ENCODE measurements at regions not wholly inside any gene's neighbourhood (a gene's known extent, or its start where the extent isn't known, plus 50 kb on each side); places are given as distances from the start of the nearest gene placed in this dataset.

GRCh38 chr18:24731158-24731557, 270.7 kb downstream of the HRH4 start:
- Histone ChIP-seq H3K36me3 (ENCODE audit: insufficient read depth, low read depth, low read length) (no peaks in the 10 kb centered on the region), H3K27me3 (ENCODE audit: insufficient read depth, low read length) (no peaks in the 10 kb centered on the region), H3K4me1 (ENCODE audit: insufficient read depth, low read length) (no peaks in the 10 kb centered on the region), H3K27ac (ENCODE audit: low read length) (no peak overlapping the region), H3K9me3 (ENCODE audit: insufficient read depth, low read depth, low read length) (no peaks in the 10 kb centered on the region), H3K4me3 (ENCODE audit: low read length) (no peak overlapping the region), H3K9ac (ENCODE audit: low read depth, low read length) (no peak overlapping the region)

DNA sequence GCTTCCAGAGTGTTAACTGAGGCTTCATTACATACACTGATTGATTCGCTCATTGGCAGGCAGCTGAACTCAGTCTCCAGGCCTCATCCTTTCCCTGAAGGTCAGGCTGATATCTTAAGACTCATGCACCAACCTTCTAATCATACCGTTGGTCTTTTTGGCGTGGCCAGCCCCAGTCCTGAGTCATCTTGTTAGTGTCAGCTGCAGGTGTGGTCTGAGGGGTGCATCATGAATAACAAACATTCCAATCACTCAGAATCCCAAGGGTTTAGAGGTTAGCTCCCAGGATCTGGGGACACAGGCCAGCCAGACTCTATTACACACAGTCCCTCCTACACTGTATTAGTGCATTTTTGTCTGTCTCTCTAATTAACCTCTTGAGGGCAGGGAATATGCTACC, 271.5 kb downstream of the HRH4 start:
- H3K9ac ChIP-seq (ENCODE audit: low read depth, low read length): no peak overlapping the region
- H3K27ac ChIP-seq (ENCODE audit: low read length): no peak overlapping the region
- no peaks in the 10 kb centered on the region for H3K4me1 ChIP-seq (ENCODE audit: insufficient read depth, low read length)
- H3K36me3 ChIP-seq (ENCODE audit: insufficient read depth, low read depth, low read length): no peaks in the 10 kb centered on the region
- H3K27me3 ChIP-seq (ENCODE audit: insufficient read depth, low read length): no peaks in the 10 kb centered on the region
- no peaks in the 10 kb centered on the region for H3K9me3 ChIP-seq (ENCODE audit: insufficient read depth, low read depth, low read length)
- H3K4me3 ChIP-seq (ENCODE audit: low read length): no peak overlapping the region

GRCh38 chr18:24734058-24734457, 273.6 kb downstream of the HRH4 start:
- H3K27me3 ChIP-seq (ENCODE audit: insufficient read depth, low read length): no peaks in the 10 kb centered on the region
- no peak overlapping the region for H3K27ac ChIP-seq (ENCODE audit: low read length)
- H3K9ac ChIP-seq (ENCODE audit: low read depth, low read length): no peak overlapping the region
- no peaks in the 10 kb centered on the region for H3K36me3 ChIP-seq (ENCODE audit: insufficient read depth, low read depth, low read length)
- H3K4me3 ChIP-seq (ENCODE audit: low read length): no peak overlapping the region
- H3K9me3 ChIP-seq (ENCODE audit: insufficient read depth, low read depth, low read length): no peaks in the 10 kb centered on the region
- no peaks in the 10 kb centered on the region for H3K4me1 ChIP-seq (ENCODE audit: insufficient read depth, low read length)

DNA sequence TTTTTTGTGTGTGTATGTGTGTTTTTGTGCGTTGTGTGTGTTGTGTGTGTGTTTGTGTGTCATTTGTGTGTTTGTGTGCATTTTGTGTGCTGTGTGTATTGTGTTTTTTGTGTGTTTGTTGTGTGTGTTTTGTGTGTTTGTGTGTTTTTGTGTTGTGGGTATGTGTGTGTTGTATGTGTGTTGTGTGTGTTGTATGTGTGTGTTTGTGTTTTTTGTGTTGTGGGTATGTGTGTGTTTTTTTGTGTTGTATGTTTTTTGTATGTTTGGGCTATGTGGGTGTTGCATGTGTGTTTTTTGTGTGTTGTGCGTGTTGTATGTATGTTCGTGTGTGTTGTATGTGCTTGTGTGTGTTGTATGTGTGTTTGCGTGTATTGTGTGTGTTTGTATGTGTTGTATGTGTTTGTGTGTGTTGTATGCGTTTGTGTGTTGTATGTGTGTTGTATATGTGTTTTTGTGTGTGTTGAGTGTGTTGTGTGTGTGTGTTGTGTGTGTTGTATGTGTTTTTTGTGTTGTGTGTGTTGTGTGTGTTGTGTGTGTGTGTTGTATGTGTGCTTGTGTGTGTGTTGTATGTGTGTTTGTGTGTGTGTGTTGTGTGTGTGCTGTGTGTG, 275.3 kb downstream of the HRH4 start:
- no peaks in the 10 kb centered on the region for H3K36me3 ChIP-seq (ENCODE audit: insufficient read depth, low read depth, low read length)
- H3K9ac ChIP-seq (ENCODE audit: low read depth, low read length): no peak overlapping the region
- H3K9me3 ChIP-seq (ENCODE audit: insufficient read depth, low read depth, low read length): no peaks in the 10 kb centered on the region
- H3K27me3 ChIP-seq (ENCODE audit: insufficient read depth, low read length): no peaks in the 10 kb centered on the region
- H3K4me1 ChIP-seq (ENCODE audit: insufficient read depth, low read length): no peaks in the 10 kb centered on the region
- H3K4me3 ChIP-seq (ENCODE audit: low read length): no peak overlapping the region
- H3K27ac ChIP-seq (ENCODE audit: low read length): no peak overlapping the region

- Histone ChIP-seq H3K9ac (ENCODE audit: low read depth, low read length) (no peak overlapping the region), H3K9me3 (ENCODE audit: insufficient read depth, low read depth, low read length) (no peaks in the 10 kb centered on the region), H3K27ac (ENCODE audit: low read length) (no peak overlapping the region), H3K36me3 (ENCODE audit: insufficient read depth, low read depth, low read length) (no peaks in the 10 kb centered on the region), H3K4me3 (ENCODE audit: low read length) (no peak overlapping the region), H3K27me3 (ENCODE audit: insufficient read depth, low read length) (no peaks in the 10 kb centered on the region), H3K4me1 (ENCODE audit: insufficient read depth, low read length) (no peaks in the 10 kb centered on the region)
These were observed 276.4 kb downstream of the HRH4 start for GRCh38 chr18:24736662-24737330.

DNA sequence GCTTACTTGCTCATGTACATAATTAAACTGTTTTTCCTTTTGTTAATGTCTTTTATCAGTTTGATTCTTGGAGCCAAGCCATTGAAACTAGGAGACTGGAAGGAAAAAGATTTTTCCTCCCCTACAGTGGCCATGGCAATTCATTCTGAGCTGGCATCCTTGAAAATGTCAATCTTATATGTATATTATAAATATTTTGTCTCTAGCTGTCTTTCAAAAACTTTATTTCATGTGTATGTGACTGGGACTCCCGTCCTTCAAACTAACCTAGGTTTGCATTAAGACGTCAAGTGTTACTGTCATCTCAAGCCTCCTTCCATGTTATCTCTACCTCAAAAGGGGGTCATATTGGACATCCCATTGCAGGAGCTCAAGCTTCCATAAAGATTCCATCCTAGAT, 280.4 kb downstream of the HRH4 start:
- no peaks in the 10 kb centered on the region for H3K36me3 ChIP-seq (ENCODE audit: insufficient read depth, low read depth, low read length)
- no peaks in the 10 kb centered on the region for H3K9me3 ChIP-seq (ENCODE audit: insufficient read depth, low read depth, low read length)
- no peak overlapping the region for H3K4me3 ChIP-seq (ENCODE audit: low read length)
- H3K9ac ChIP-seq (ENCODE audit: low read depth, low read length): no peak overlapping the region
- no peak overlapping the region for H3K27ac ChIP-seq (ENCODE audit: low read length)
- no peaks in the 10 kb centered on the region; the same call in 1 of the 2 replicates for H3K4me1 ChIP-seq (ENCODE audit: insufficient read depth, low read length)
- H3K27me3 ChIP-seq (ENCODE audit: insufficient read depth, low read length): no peaks in the 10 kb centered on the region

GRCh38 chr18:24741321-24741720, 280.9 kb downstream of the HRH4 start:
- Histone ChIP-seq H3K9me3 (ENCODE audit: insufficient read depth, low read depth, low read length) (no peaks in the 10 kb centered on the region), H3K27me3 (ENCODE audit: insufficient read depth, low read length) (no peaks in the 10 kb centered on the region), H3K36me3 (ENCODE audit: insufficient read depth, low read depth, low read length) (no peaks in the 10 kb centered on the region), H3K9ac (ENCODE audit: low read depth, low read length) (no peak overlapping the region), H3K4me1 (ENCODE audit: insufficient read depth, low read length) (no peaks in the 10 kb centered on the region; the same call in 1 of the 2 replicates), H3K27ac (ENCODE audit: low read length) (no peak overlapping the region), H3K4me3 (ENCODE audit: low read length) (no peak overlapping the region)

DNA sequence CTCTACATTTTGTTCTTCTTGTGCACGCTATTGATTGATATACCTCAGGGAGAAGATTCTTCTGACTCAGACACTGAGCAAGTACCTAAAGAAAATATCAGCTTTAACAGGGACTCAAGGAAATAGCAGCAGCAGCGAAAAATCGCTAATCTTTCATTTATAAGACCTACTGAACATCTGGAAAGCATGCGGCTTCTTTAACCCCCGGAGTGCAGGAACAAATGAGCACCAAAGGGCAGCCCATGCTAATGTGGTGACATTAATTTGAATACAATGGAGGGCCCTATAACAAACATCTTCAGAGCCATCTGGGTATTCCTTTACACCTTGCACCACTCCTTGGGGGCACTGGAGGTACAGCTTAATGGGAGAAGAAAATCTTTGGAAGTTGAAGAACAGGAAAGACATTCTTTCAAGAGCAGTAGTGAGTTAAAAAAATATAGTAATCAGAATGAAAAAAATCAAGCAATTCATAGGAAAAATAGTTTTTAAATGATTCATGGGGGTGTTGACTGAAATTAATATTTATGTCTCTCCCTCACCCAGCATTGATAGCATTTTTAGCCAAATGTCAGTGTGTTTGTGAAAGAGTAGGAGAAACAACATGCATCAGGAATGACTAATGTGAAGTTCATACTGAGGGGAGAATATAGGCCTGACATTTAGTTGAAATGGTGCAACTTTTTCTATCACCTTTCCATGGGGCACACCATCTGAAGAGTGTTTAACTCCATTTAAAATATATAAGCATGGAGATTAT, 281.7 kb downstream of the HRH4 start:
- Histone ChIP-seq H3K4me1 (ENCODE audit: insufficient read depth, low read length) (no peaks in the 10 kb centered on the region; the same call in 1 of the 2 replicates), H3K9me3 (ENCODE audit: insufficient read depth, low read depth, low read length) (no peaks in the 10 kb centered on the region), H3K9ac (ENCODE audit: low read depth, low read length) (no peak overlapping the region), H3K4me3 (ENCODE audit: low read length) (no peak overlapping the region), H3K27ac (ENCODE audit: low read length) (no peak overlapping the region), H3K27me3 (ENCODE audit: insufficient read depth, low read length) (no peaks in the 10 kb centered on the region), H3K36me3 (ENCODE audit: insufficient read depth, low read depth, low read length) (no peaks in the 10 kb centered on the region)

GRCh38 chr18:24754583-24755253, 294.3 kb downstream of the HRH4 start:
- no peaks in the 10 kb centered on the region for H3K9me3 ChIP-seq (ENCODE audit: insufficient read depth, low read depth, low read length)
- H3K4me3 ChIP-seq (ENCODE audit: low read length): no peak overlapping the region
- no peak overlapping the region for H3K9ac ChIP-seq (ENCODE audit: low read depth, low read length)

DNA sequence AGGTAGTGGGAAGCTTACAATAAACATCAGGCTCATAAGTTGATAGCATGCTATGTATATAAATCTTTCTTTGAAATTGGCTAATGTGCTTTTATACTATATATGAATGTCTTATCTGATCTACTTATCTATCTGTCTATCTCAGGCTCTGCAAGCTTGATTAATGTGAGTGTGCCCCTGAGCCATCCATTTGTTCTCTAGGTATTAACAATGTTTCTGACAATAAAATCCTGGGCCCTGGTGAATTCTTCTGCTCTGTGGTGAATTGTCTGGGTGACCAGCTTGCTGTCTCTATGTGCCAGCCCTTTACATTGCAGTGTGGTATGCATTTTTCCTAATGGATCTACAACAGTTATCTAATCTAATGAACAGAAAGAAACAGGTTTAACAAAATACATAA, 295.9 kb downstream of the HRH4 start:
- Histone ChIP-seq H3K36me3 (ENCODE audit: insufficient read depth, low read depth, low read length) (no peaks in the 10 kb centered on the region), H3K27ac (ENCODE audit: low read length) (no peak overlapping the region), H3K4me1 (ENCODE audit: insufficient read depth, low read length) (peaks cover 8% of the 10 kb centered on the region; the same call in 1 of the 2 replicates), H3K4me3 (ENCODE audit: low read length) (no peak overlapping the region; the same call in 1 of the 2 replicates), H3K27me3 (ENCODE audit: insufficient read depth, low read length) (no peaks in the 10 kb centered on the region), H3K9ac (ENCODE audit: low read depth, low read length) (no peak overlapping the region), H3K9me3 (ENCODE audit: insufficient read depth, low read depth, low read length) (no peaks in the 10 kb centered on the region)

More at GRCh38 chr18:24754583-24755253, 294.3 kb downstream of the HRH4 start:
- peaks cover 8% of the 10 kb centered on the region; the same call in 1 of the 2 replicates for H3K4me1 ChIP-seq (ENCODE audit: insufficient read depth, low read length)
- no peaks in the 10 kb centered on the region for H3K36me3 ChIP-seq (ENCODE audit: insufficient read depth, low read depth, low read length)
- no peak overlapping the region for H3K27ac ChIP-seq (ENCODE audit: low read length)
- no peaks in the 10 kb centered on the region for H3K27me3 ChIP-seq (ENCODE audit: insufficient read depth, low read length)

- no peaks in the 10 kb centered on the region for H3K27me3 ChIP-seq (ENCODE audit: insufficient read depth, low read length)
- H3K4me3 ChIP-seq (ENCODE audit: low read length): no peak overlapping the region
These were observed 296.7 kb downstream of the HRH4 start for GRCh38 chr18:24757134-24757533.

More at GRCh38 chr18:24757134-24757533, 296.7 kb downstream of the HRH4 start:
- peaks cover 8% of the 10 kb centered on the region; the same call in 1 of the 2 replicates for H3K4me1 ChIP-seq (ENCODE audit: insufficient read depth, low read length)
- no peak overlapping the region for H3K9ac ChIP-seq (ENCODE audit: low read depth, low read length)
- H3K36me3 ChIP-seq (ENCODE audit: insufficient read depth, low read depth, low read length): no peaks in the 10 kb centered on the region
- peaks cover 6% of the 10 kb centered on the region; the same call in 1 of the 2 replicates for H3K9me3 ChIP-seq (ENCODE audit: insufficient read depth, low read depth, low read length)
- H3K27ac ChIP-seq (ENCODE audit: low read length): no peak overlapping the region

All from iPS-20b (cell line).